ENCODE measurements at regions not wholly inside any gene's neighbourhood (a gene's known extent, or its start where the extent isn't known, plus 50 kb on each side); places are given as distances from the start of the nearest gene placed in this dataset.

- Mint-ChIP-seq H3K4me1 (ENCODE audit: low read depth, unreplicated experiment) (peaks cover 30% of the 10 kb centered on the region), H3K4me3 (ENCODE audit: low read depth, unreplicated experiment) (no peak overlapping the region), H3K27ac (ENCODE audit: unreplicated experiment) (no peak overlapping the region), H3K27me3 (ENCODE audit: unreplicated experiment) (no peaks in the 10 kb centered on the region), H3K36me3 (ENCODE audit: insufficient read depth, unreplicated experiment) (no peaks in the 10 kb centered on the region), H3K9me3 (ENCODE audit: low read depth, unreplicated experiment) (peaks cover 8% of the 10 kb centered on the region)
- CTCF ChIA-PET, result no interaction called here
- BruUV-seq (replicated peaks), result no TSS peak
- DNase-seq, result no peak
- intact Hi-C loops (cut with micrococcal nuclease; ENCODE audit: unreplicated experiment), result loop anchor here (10.0 kb wide), 1 partner anchor 408 kb away; no protein-coding TSS in a partner anchor
- TF ChIP-seq, protein P1, sequence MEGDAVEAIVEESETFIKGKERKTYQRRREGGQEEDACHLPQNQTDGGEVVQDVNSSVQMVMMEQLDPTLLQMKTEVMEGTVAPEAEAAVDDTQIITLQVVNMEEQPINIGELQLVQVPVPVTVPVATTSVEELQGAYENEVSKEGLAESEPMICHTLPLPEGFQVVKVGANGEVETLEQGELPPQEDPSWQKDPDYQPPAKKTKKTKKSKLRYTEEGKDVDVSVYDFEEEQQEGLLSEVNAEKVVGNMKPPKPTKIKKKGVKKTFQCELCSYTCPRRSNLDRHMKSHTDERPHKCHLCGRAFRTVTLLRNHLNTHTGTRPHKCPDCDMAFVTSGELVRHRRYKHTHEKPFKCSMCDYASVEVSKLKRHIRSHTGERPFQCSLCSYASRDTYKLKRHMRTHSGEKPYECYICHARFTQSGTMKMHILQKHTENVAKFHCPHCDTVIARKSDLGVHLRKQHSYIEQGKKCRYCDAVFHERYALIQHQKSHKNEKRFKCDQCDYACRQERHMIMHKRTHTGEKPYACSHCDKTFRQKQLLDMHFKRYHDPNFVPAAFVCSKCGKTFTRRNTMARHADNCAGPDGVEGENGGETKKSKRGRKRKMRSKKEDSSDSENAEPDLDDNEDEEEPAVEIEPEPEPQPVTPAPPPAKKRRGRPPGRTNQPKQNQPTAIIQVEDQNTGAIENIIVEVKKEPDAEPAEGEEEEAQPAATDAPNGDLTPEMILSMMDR (IDR thresholded peaks at IDR 0.05; ENCODE audit: unreplicated experiment), result no peak
These were observed 461.9 kb upstream of the KLF6 start for GRCh38 chr10:4246881-4247358.

- CTCF ChIA-PET, result interaction anchor here (0.6 kb wide), 1 partner anchor 852 kb away, joined by 5 read pairs; no protein-coding TSS in a partner anchor
- peaks cover 35% of the 10 kb centered on the region for H3K4me1 Mint-ChIP-seq (ENCODE audit: low read depth, unreplicated experiment)
- peak overlapping the region; percentile 31 for H3K27ac Mint-ChIP-seq (ENCODE audit: unreplicated experiment)
- TF ChIP-seq, protein P1 (IDR thresholded peaks at IDR 0.05; ENCODE audit: unreplicated experiment), result no peak
- H3K27me3 Mint-ChIP-seq (ENCODE audit: unreplicated experiment), result no peaks in the 10 kb centered on the region
- intact Hi-C loops (cut with micrococcal nuclease; ENCODE audit: unreplicated experiment), result loop anchor here (2.0 to 10.0 kb wide), 2 partner anchors 411 to 457 kb away; no protein-coding TSS in a partner anchor
- no peak overlapping the region for H3K4me3 Mint-ChIP-seq (ENCODE audit: low read depth, unreplicated experiment)
- BruUV-seq (replicated peaks), result no TSS peak
- H3K36me3 Mint-ChIP-seq (ENCODE audit: insufficient read depth, unreplicated experiment), result no peaks in the 10 kb centered on the region
- DNase-seq, result peak; percentile 20
- peaks cover 4% of the 10 kb centered on the region for H3K9me3 Mint-ChIP-seq (ENCODE audit: low read depth, unreplicated experiment)
These were observed 458.6 kb upstream of the KLF6 start for GRCh38 chr10:4243651-4244050.

- BruUV-seq (replicated peaks), result no TSS peak
- intact Hi-C loops (cut with micrococcal nuclease; ENCODE audit: unreplicated experiment), result loop anchor here (2.0 to 10.0 kb wide), 2 partner anchors 412 to 456 kb away; no protein-coding TSS in a partner anchor
- H3K27me3 Mint-ChIP-seq (ENCODE audit: unreplicated experiment), result no peaks in the 10 kb centered on the region
- H3K36me3 Mint-ChIP-seq (ENCODE audit: insufficient read depth, unreplicated experiment), result no peaks in the 10 kb centered on the region
- CTCF ChIA-PET, result interaction anchor here (0.6 kb wide), 1 partner anchor 852 kb away, joined by 5 read pairs; no protein-coding TSS in a partner anchor
- H3K4me3 Mint-ChIP-seq (ENCODE audit: low read depth, unreplicated experiment), result no peak overlapping the region
- no peak for DNase-seq
- TF ChIP-seq, protein P1 (IDR thresholded peaks at IDR 0.05; ENCODE audit: unreplicated experiment), result no peak
- peaks cover 4% of the 10 kb centered on the region for H3K9me3 Mint-ChIP-seq (ENCODE audit: low read depth, unreplicated experiment)
- H3K4me1 Mint-ChIP-seq (ENCODE audit: low read depth, unreplicated experiment), result peaks cover 35% of the 10 kb centered on the region
- peak overlapping the region; percentile 85 for H3K27ac Mint-ChIP-seq (ENCODE audit: unreplicated experiment)
These were observed 458.2 kb upstream of the KLF6 start for GRCh38 chr10:4243169-4243568.

DNA sequence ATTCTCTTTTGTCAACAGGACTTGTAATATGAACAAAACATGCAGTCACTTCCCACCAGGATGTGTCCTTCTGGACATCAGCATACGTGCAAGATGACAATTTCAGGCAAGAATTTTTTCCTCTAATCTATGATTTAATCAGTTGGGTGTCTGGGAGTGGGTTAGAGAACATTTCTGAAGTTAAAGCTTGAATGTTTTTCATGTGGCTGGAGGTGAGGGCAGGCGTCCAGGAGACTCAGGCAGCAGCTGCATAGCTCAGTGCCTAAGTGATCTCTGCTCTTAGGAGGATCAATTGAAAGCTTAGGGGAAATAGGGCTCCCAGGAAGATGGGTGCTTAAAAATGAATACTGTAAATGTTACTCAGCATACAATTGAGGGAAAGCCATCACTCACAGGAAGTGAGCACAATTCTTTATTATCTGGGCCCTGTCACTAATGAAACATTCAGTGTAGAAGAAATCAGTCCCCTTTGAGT lies 457.6 kb upstream of the KLF6 start:
- Mint-ChIP-seq H3K27ac (ENCODE audit: unreplicated experiment) (peak overlapping the region; percentile 85), H3K9me3 (ENCODE audit: low read depth, unreplicated experiment) (peaks cover 4% of the 10 kb centered on the region), H3K4me3 (ENCODE audit: low read depth, unreplicated experiment) (peak overlapping the region; percentile 63), H3K27me3 (ENCODE audit: unreplicated experiment) (no peaks in the 10 kb centered on the region), H3K4me1 (ENCODE audit: low read depth, unreplicated experiment) (peaks cover 35% of the 10 kb centered on the region), H3K36me3 (ENCODE audit: insufficient read depth, unreplicated experiment) (no peaks in the 10 kb centered on the region)
- CTCF ChIA-PET, result interaction anchor here (0.6 kb wide), 1 partner anchor 1070 kb away, joined by 6 read pairs; the partner anchor contains the start of gene PITRM1
- intact Hi-C loops (cut with micrococcal nuclease; ENCODE audit: unreplicated experiment), result loop anchor here (2.0 to 10.0 kb wide), 2 partner anchors 412 to 456 kb away; no protein-coding TSS in a partner anchor
- TF ChIP-seq, protein P1 (IDR thresholded peaks at IDR 0.05; ENCODE audit: unreplicated experiment), result no peak
- no TSS peak for BruUV-seq (replicated peaks)
- no peak for DNase-seq

Data from Calu3 (cell line).